ENCODE measurements at regions not wholly inside any gene's neighbourhood (a gene's known extent, or its start where the extent isn't known, plus 50 kb on each side); places are given as distances from the start of the nearest gene placed in this dataset.

DNA sequence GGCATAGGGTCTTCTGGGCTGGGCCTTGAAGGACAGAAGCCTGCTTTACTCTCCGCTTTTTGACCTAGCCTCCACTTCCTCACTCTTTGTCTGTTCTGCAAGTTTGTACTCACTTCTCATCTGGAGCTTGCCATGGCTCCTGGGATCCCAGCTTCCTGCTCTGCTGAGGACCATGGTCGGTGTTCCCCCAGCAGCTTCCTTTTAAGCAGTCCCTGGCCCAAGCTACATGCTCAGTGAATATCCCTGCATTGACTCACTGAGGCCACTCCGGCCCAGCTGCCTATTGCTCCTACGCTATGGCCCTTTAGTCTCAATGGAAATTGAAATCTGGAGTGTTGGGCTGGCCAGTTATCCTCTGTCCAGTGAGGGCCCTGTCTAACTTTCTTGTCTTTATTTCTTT, 427.7 kb downstream of the RPS24 start:
- no peak overlapping the region for H3K4me3 ChIP-seq (ENCODE audit: low read depth, low read length)
- DNase-seq (ENCODE audit: low read depth): no peak
- TF ChIP-seq, protein P1, sequence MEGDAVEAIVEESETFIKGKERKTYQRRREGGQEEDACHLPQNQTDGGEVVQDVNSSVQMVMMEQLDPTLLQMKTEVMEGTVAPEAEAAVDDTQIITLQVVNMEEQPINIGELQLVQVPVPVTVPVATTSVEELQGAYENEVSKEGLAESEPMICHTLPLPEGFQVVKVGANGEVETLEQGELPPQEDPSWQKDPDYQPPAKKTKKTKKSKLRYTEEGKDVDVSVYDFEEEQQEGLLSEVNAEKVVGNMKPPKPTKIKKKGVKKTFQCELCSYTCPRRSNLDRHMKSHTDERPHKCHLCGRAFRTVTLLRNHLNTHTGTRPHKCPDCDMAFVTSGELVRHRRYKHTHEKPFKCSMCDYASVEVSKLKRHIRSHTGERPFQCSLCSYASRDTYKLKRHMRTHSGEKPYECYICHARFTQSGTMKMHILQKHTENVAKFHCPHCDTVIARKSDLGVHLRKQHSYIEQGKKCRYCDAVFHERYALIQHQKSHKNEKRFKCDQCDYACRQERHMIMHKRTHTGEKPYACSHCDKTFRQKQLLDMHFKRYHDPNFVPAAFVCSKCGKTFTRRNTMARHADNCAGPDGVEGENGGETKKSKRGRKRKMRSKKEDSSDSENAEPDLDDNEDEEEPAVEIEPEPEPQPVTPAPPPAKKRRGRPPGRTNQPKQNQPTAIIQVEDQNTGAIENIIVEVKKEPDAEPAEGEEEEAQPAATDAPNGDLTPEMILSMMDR (IDR thresholded peaks at IDR 0.05; ENCODE audit: low read depth, low read length, missing control alignments): no peak
- in situ Hi-C loops (cut with HindIII; ENCODE audit: low sequenced_read_pairs): no loop called here

DNA sequence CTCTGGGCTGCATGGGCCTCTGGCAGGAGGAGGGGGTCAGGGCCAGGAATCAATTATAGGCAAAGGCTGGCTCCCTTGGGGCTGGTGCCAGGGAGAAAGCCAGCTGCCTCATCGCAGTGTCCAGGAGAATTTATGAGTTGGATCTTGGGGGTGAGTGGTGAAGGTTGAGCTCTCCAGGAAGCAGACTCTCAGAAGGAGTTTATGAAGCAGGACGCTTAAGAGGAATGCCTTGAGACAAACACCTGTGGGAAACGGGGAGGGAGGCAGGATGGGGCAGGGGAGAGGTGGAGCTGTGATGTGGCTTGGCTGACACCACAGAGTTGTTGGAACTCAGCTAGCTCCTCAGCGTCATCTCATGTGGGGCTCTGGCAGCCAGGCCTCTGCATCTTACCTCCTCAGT, 428.5 kb downstream of the RPS24 start:
- TF ChIP-seq, protein P1 (IDR thresholded peaks at IDR 0.05; ENCODE audit: low read depth, low read length, missing control alignments): no peak
- no peak overlapping the region for H3K4me3 ChIP-seq (ENCODE audit: low read depth, low read length)
- peak; percentile 18 for DNase-seq (ENCODE audit: low read depth)
- in situ Hi-C loops (cut with HindIII; ENCODE audit: low sequenced_read_pairs): no loop called here

DNA sequence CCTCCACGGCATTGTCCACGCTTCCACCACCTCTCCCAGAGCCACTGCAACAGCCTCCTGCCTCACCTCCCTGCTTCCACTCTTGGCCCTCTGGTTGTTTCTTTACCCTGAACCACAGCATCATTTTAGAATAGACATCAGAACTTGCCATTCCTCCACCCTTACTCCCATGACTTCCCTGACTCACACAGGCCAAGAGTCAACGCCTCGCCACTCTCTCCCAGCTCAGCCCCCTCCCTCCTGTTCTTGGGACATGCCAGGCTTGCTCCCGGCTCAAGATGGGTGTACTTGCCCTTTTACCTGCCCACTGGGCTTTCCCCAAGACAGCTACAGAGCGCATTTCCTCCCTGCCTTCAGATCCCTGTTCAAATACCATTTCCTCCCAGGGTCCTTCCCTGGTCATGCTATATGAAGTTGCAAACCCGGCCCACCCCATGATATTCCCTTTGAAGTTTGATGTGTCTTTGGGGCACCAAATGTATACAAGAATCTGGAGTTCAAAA, 429.1 kb downstream of the RPS24 start:
- in situ Hi-C loops (cut with HindIII; ENCODE audit: low sequenced_read_pairs): no loop called here
- no peak for DNase-seq (ENCODE audit: low read depth)
- H3K4me3 ChIP-seq (ENCODE audit: low read depth, low read length): no peak overlapping the region
- TF ChIP-seq, protein P1 (IDR thresholded peaks at IDR 0.05; ENCODE audit: low read depth, low read length, missing control alignments): no peak

DNA sequence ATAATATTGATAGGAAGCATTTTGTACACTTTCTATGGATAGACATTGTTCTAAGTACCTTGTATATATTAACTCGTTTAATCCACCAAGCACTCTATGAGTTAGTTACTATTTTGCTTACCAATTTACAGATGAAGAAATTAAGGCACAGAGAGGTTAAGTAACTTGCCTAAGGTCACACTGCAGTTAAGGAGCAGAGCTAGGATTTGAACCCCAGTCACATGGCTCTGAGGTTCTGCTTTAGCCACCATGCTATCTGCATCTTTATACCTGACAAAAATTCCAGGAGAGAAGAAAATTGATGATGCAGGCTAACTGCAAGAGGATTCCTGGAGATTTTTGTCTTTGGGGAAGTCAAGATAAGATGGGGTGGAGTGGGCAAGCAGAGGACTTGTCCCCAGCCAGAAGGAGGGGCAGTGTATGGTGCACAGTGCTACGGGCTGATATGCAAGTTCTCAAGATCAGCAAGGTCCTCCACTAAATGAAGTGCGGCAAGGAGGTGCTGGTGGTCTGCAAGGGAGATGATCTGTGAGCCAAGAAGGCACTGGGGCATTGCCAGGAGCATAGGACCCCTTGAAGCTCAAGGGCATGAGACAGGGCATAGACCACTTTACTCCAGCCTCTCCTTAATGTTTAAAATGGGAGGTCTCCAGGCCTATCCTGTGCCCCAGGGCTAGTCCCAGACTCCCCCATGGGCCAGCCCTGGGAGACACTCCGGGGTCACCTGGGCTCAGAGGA, 430.6 kb downstream of the RPS24 start:
- in situ Hi-C loops (cut with HindIII; ENCODE audit: low sequenced_read_pairs): no loop called here
- DNase-seq (ENCODE audit: low read depth): no peak
- H3K4me3 ChIP-seq (ENCODE audit: low read depth, low read length): no peak overlapping the region
- TF ChIP-seq, protein P1 (IDR thresholded peaks at IDR 0.05; ENCODE audit: low read depth, low read length, missing control alignments): no peak

DNA sequence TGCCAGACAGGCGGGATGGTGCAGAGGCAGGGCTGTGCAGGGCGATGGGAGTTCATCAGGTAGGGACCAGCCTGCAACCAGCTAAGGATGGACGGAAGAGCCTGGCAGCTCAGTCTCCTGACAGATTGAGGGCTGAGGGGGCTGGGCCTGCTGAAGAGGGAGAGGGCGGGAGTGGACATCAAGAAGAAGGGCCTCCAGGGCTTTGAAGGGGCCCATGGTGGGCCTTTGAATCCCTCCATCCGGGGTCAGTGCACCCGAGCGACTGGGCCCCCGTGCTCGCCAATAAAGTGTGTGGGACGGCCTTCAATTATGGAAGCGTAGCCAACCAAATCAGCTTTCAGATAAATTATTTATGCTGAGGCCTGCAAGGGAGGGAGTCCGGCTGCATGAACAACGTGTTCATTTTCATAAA, 431.2 kb downstream of the RPS24 start:
- TF ChIP-seq, protein P1 (IDR thresholded peaks at IDR 0.05; ENCODE audit: low read depth, low read length, missing control alignments): no peak
- no peak overlapping the region for H3K4me3 ChIP-seq (ENCODE audit: low read depth, low read length)
- in situ Hi-C loops (cut with HindIII; ENCODE audit: low sequenced_read_pairs): no loop called here
- DNase-seq (ENCODE audit: low read depth): no peak

DNA sequence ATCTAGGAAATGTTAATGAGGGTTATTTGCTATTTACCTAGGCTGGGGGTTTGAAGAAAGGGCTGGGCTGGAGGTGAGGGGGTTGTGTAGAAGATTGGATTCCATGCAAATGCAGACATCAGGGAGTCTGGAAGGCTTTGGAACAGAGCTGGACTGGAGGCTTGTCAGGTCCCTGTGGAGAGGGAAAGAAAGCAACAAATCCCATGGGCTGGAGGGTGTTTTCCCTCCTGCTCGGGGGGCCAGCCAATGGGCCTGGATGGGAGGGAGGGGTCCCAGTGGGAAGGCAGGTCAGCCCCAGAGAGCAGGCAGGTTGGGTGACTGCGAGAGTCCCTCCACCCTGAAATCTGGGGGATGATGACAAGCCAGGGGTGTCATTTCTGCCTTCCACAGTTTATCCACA, 431.8 kb downstream of the RPS24 start:
- TF ChIP-seq, protein P1 (IDR thresholded peaks at IDR 0.05; ENCODE audit: low read depth, low read length, missing control alignments): no peak
- H3K4me3 ChIP-seq (ENCODE audit: low read depth, low read length): no peak overlapping the region
- DNase-seq (ENCODE audit: low read depth): no peak
- in situ Hi-C loops (cut with HindIII; ENCODE audit: low sequenced_read_pairs): no loop called here
